ENCODE measurements at regions not wholly inside any gene's neighbourhood (a gene's known extent, or its start where the extent isn't known, plus 50 kb on each side); places are given as distances from the start of the nearest gene placed in this dataset.

- TF ChIP-seq FOXA2 (IDR thresholded peaks at IDR 0.05), result no peak
- TF ChIP-seq YY1 (IDR thresholded peaks at IDR 0.05), result no peak
- no peak for TF ChIP-seq ZBTB33 (IDR thresholded peaks at IDR 0.05)
- no peak for TF ChIP-seq TAF1 (conservative IDR thresholded peaks at IDR 0.05)
- no peak for TF ChIP-seq NR2F2 (IDR thresholded peaks at IDR 0.05)
- Histone ChIP-seq H3K27me3 (ENCODE audit: control insufficient read depth in 4 of 4, insufficient read depth in 4 of 4, low read length in 3 of 4) (no peaks in the 10 kb centered on the region), H3K4me1 (ENCODE audit: control insufficient read depth in 4 of 4, insufficient read depth in 4 of 4, low read length in 3 of 4) (no peaks in the 10 kb centered on the region), H3K36me3 (ENCODE audit: control insufficient read depth in 4 of 4, insufficient read depth in 3 of 4, low read depth in 1 of 4, low read length in 3 of 4) (no peaks in the 10 kb centered on the region), H3K9me3 (ENCODE audit: control insufficient read depth in 4 of 4, low read length in 3 of 4) (no peaks in the 10 kb centered on the region), H3K9ac (ENCODE audit: low read depth in 1 of 2, low read length in 2 of 2) (no peak overlapping the region), H3K27ac (ENCODE audit: low read depth in 1 of 2, low read length in 2 of 2) (no peak overlapping the region), H3K4me3 (ENCODE audit: low read depth in 1 of 3, low read length in 3 of 3) (no peak overlapping the region)
- 77% methylated on average over 13 of the region's 13 CpGs for WGBS
- DNase-seq (ENCODE audit: low spot score), result no peak
Observed at GRCh38 chr20:40813708-40814630, 124.9 kb upstream of the MAFB start.

- 77% methylated on average over 2 of the region's 2 CpGs for WGBS
Observed at GRCh38 chr20:40814631-40814960, 125.6 kb upstream of the MAFB start.

GRCh38 chr20:40815156-40816038 lies 126.4 kb upstream of the MAFB start:
- Histone ChIP-seq H3K4me1 (ENCODE audit: control insufficient read depth in 4 of 4, insufficient read depth in 4 of 4, low read length in 3 of 4) (no peaks in the 10 kb centered on the region), H3K27me3 (ENCODE audit: control insufficient read depth in 4 of 4, insufficient read depth in 4 of 4, low read length in 3 of 4) (no peaks in the 10 kb centered on the region), H3K27ac (ENCODE audit: low read depth in 1 of 2, low read length in 2 of 2) (no peak overlapping the region), H3K4me3 (ENCODE audit: low read depth in 1 of 3, low read length in 3 of 3) (no peak overlapping the region), H3K36me3 (ENCODE audit: control insufficient read depth in 4 of 4, insufficient read depth in 3 of 4, low read depth in 1 of 4, low read length in 3 of 4) (no peaks in the 10 kb centered on the region), H3K9ac (ENCODE audit: low read depth in 1 of 2, low read length in 2 of 2) (no peak overlapping the region), H3K9me3 (ENCODE audit: control insufficient read depth in 4 of 4, low read length in 3 of 4) (no peaks in the 10 kb centered on the region)
- 93% methylated on average over 9 of the region's 9 CpGs for WGBS
- TF ChIP-seq NR2F2 (IDR thresholded peaks at IDR 0.05) (no peak), REST (IDR thresholded peaks at IDR 0.05) (no peak), FOXA2 (IDR thresholded peaks at IDR 0.05) (no peak), RXRA (IDR thresholded peaks at IDR 0.05) (no peak)
- DNase-seq (ENCODE audit: low spot score), result no peak

More at GRCh38 chr20:40814631-40814960, 125.6 kb upstream of the MAFB start:
- no peaks in the 10 kb centered on the region for H3K4me1 ChIP-seq (ENCODE audit: control insufficient read depth in 4 of 4, insufficient read depth in 4 of 4, low read length in 3 of 4)
- no peak overlapping the region for H3K27ac ChIP-seq (ENCODE audit: low read depth in 1 of 2, low read length in 2 of 2)
- no peaks in the 10 kb centered on the region for H3K9me3 ChIP-seq (ENCODE audit: control insufficient read depth in 4 of 4, low read length in 3 of 4)
- no peak overlapping the region for H3K9ac ChIP-seq (ENCODE audit: low read depth in 1 of 2, low read length in 2 of 2)
- H3K4me3 ChIP-seq (ENCODE audit: low read depth in 1 of 3, low read length in 3 of 3), result no peak overlapping the region
- DNase-seq (ENCODE audit: low spot score), result no peak
- TF ChIP-seq EGR1 (IDR thresholded peaks at IDR 0.05; ENCODE audit: low read depth in 2 of 2) (no peak), TAF1 (conservative IDR thresholded peaks at IDR 0.05) (no peak), NR2F2 (IDR thresholded peaks at IDR 0.05) (no peak), MAX (IDR thresholded peaks at IDR 0.05) (no peak)
- no peaks in the 10 kb centered on the region for H3K27me3 ChIP-seq (ENCODE audit: control insufficient read depth in 4 of 4, insufficient read depth in 4 of 4, low read length in 3 of 4)
- H3K36me3 ChIP-seq (ENCODE audit: control insufficient read depth in 4 of 4, insufficient read depth in 3 of 4, low read depth in 1 of 4, low read length in 3 of 4), result no peaks in the 10 kb centered on the region
